ENCODE measurements at regions not wholly inside any gene's neighbourhood (a gene's known extent, or its start where the extent isn't known, plus 50 kb on each side); places are given as distances from the start of the nearest gene placed in this dataset.

DNA sequence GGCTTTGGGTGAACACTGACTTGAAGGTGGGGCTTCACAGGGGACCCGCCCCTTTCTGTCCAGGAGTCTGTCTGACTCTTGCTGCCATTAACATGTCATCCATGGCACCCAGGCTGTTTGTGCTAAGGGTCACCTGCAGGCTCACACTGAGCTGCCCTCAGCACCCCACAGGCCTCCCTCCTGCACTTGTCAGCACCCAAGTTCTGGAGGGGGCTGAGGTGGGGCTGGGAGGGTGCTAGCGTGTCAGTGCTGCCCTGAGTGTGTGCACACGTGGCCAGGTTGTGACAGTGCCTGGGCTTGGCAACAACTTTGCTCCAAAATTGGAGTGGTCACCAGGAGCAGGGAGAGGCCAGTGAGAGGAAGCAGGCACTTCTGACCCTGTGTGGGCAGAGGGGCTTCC is 963.2 kb downstream of the TRHDE start:
- TF ChIP-seq, protein P1, sequence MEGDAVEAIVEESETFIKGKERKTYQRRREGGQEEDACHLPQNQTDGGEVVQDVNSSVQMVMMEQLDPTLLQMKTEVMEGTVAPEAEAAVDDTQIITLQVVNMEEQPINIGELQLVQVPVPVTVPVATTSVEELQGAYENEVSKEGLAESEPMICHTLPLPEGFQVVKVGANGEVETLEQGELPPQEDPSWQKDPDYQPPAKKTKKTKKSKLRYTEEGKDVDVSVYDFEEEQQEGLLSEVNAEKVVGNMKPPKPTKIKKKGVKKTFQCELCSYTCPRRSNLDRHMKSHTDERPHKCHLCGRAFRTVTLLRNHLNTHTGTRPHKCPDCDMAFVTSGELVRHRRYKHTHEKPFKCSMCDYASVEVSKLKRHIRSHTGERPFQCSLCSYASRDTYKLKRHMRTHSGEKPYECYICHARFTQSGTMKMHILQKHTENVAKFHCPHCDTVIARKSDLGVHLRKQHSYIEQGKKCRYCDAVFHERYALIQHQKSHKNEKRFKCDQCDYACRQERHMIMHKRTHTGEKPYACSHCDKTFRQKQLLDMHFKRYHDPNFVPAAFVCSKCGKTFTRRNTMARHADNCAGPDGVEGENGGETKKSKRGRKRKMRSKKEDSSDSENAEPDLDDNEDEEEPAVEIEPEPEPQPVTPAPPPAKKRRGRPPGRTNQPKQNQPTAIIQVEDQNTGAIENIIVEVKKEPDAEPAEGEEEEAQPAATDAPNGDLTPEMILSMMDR (IDR thresholded peaks at IDR 0.05): no peak
- DNase-seq: no peak
- no peaks in the 10 kb centered on the region for H3K36me3 Mint-ChIP-seq
- H3K36me3 ChIP-seq (replicated peaks in 1 of 2; ENCODE audit: control insufficient read depth in 1 of 2, insufficient read depth in 2 of 2, low read length in 2 of 2): no peaks in the 10 kb centered on the region
- no peak overlapping the region for H3K27ac ChIP-seq (ENCODE audit: low read depth in 1 of 2, low read length in 2 of 2)
- intact Hi-C loops (cut with micrococcal nuclease): no loop called here
- no peak overlapping the region for H3K27ac Mint-ChIP-seq
- whole genome bisulfite sequencing (ENCODE audit: insufficient coverage): 88% methylated on average over 3 of the region's 3 CpGs
- no peak overlapping the region for H2AFZ ChIP-seq (ENCODE audit: insufficient read depth, low read depth, low read length, poor library complexity, severe bottlenecking)
- H3K27me3 ChIP-seq (ENCODE audit: control insufficient read depth in 2 of 2, insufficient read depth in 2 of 2, low read length in 2 of 2): no peaks in the 10 kb centered on the region
- no peaks in the 10 kb centered on the region for H4K20me1 ChIP-seq (ENCODE audit: insufficient read depth, low read length)
- no peaks in the 10 kb centered on the region for H3K4me1 ChIP-seq (ENCODE audit: control insufficient read depth in 1 of 2, insufficient read depth in 2 of 2, low read length in 2 of 2)
- H3K27me3 Mint-ChIP-seq (ENCODE audit: low read depth in 3 of 3): no peaks in the 10 kb centered on the region
- no peaks in the 10 kb centered on the region for H3K79me2 ChIP-seq (ENCODE audit: insufficient read depth, low read length)
- no peak overlapping the region for H3K4me3 Mint-ChIP-seq
- no peak overlapping the region for H3K4me2 ChIP-seq (replicated peaks; ENCODE audit: extremely low read depth, low read length, poor library complexity, severe bottlenecking)
- H3K9me3 Mint-ChIP-seq: peaks cover 7 to 18% (median 16%) of the 10 kb centered on the region in 7 donors
- H3K4me1 Mint-ChIP-seq: no peaks in the 10 kb centered on the region
- H3K9me3 ChIP-seq (replicated peaks in 1 of 2; ENCODE audit: control insufficient read depth in 1 of 2, insufficient read depth in 1 of 2, low read length in 2 of 2): peaks cover 26 to 34% of the 10 kb centered on the region in 2 donors
- H3K9ac ChIP-seq (ENCODE audit: insufficient read depth, low read length, poor library complexity, severe bottlenecking): no peak overlapping the region
- H3K4me3 ChIP-seq (replicated peaks in 1 of 3; ENCODE audit: low read depth in 2 of 3, low read length in 3 of 3): no peak overlapping the region

GRCh38 chr12:73240110-73240509 is 967.9 kb downstream of the TRHDE start:
- H4K20me1 ChIP-seq (ENCODE audit: insufficient read depth, low read length): no peaks in the 10 kb centered on the region
- H3K4me2 ChIP-seq (replicated peaks; ENCODE audit: extremely low read depth, low read length, poor library complexity, severe bottlenecking): no peak overlapping the region
- no peak overlapping the region for H3K9ac ChIP-seq (ENCODE audit: insufficient read depth, low read length, poor library complexity, severe bottlenecking)
- no peak for DNase-seq
- Mint-ChIP-seq H3K4me1 (no peaks in the 10 kb centered on the region), H3K9me3 (peaks cover 4 to 7% (median 5%) of the 10 kb centered on the region in 7 donors), H3K27ac (no peak overlapping the region), H3K36me3 (no peaks in the 10 kb centered on the region), H3K4me3 (no peak overlapping the region), H3K27me3 (ENCODE audit: low read depth in 3 of 3) (peaks cover 0 to 2% (median 0%) of the 10 kb centered on the region in 3 donors)
- H3K27me3 ChIP-seq (ENCODE audit: control insufficient read depth in 2 of 2, insufficient read depth in 2 of 2, low read length in 2 of 2): no peaks in the 10 kb centered on the region
- peaks cover 6 to 9% of the 10 kb centered on the region in 2 donors for H3K9me3 ChIP-seq (replicated peaks in 1 of 2; ENCODE audit: control insufficient read depth in 1 of 2, insufficient read depth in 1 of 2, low read length in 2 of 2)
- no peak overlapping the region for H2AFZ ChIP-seq (ENCODE audit: insufficient read depth, low read depth, low read length, poor library complexity, severe bottlenecking)
- no peaks in the 10 kb centered on the region for H3K79me2 ChIP-seq (ENCODE audit: insufficient read depth, low read length)
- H3K27ac ChIP-seq (ENCODE audit: low read depth in 1 of 2, low read length in 2 of 2): no peak overlapping the region
- H3K36me3 ChIP-seq (replicated peaks in 1 of 2; ENCODE audit: control insufficient read depth in 1 of 2, insufficient read depth in 2 of 2, low read length in 2 of 2): no peaks in the 10 kb centered on the region
- WGBS (ENCODE audit: insufficient coverage): no CpG with 5 or more reads among the region's 1 CpG
- TF ChIP-seq, protein P1 (IDR thresholded peaks at IDR 0.05): no peak
- no peaks in the 10 kb centered on the region for H3K4me1 ChIP-seq (ENCODE audit: control insufficient read depth in 1 of 2, insufficient read depth in 2 of 2, low read length in 2 of 2)
- intact Hi-C loops (cut with micrococcal nuclease): no loop called here
- no peak overlapping the region for H3K4me3 ChIP-seq (replicated peaks in 1 of 3; ENCODE audit: low read depth in 2 of 3, low read length in 3 of 3)

Measured in CD14-positive monocyte (primary cell).